ENCODE measurements at regions not wholly inside any gene's neighbourhood (a gene's known extent, or its start where the extent isn't known, plus 50 kb on each side); places are given as distances from the start of the nearest gene placed in this dataset.

DNA sequence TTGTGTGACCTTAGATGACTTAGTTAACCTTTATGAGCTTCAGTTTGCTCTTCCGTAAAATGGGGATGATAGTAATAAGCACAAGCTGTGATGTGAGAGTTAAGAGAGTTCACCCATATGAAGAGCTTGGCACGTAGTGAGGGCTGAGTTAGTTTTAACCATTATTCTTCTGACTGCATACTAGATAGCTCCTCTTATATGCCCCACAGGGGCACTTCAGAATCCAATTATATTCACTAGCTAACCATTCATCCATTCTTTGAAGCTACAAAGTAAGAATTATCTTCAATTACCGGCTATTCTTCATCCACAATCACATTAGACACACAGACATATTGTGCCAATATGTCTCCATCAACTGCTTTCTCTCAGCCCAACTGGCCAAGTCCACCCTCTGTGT lies 159.0 kb upstream of the STT3B start:
- in situ Hi-C loops (cut with MboI) = no loop called here
- Histone ChIP-seq H3K4me2 (ENCODE audit: unreplicated experiment) (no peak overlapping the region), H3K27ac (no peak overlapping the region), H4K20me1 (ENCODE audit: insufficient read depth) (no peaks in the 10 kb centered on the region), H3K27me3 (replicated peaks; ENCODE audit: insufficient read depth) (no peaks in the 10 kb centered on the region), H3K4me3 (no peak overlapping the region), H3F3A (ENCODE audit: insufficient read depth) (no peaks in the 10 kb centered on the region), H3K79me2 (ENCODE audit: insufficient read depth) (no peaks in the 10 kb centered on the region), H3K4me1 (ENCODE audit: insufficient read depth) (peaks cover 20% of the 10 kb centered on the region), H2AFZ (no peak overlapping the region), H3K36me3 (ENCODE audit: low read depth) (no peaks in the 10 kb centered on the region), H3K9me3 (ENCODE audit: low read depth) (no peaks in the 10 kb centered on the region), H3K9ac (no peak overlapping the region), H3K9me2 (ENCODE audit: insufficient read depth) (no peaks in the 10 kb centered on the region)
- TF ChIP-seq EZH2 (IDR thresholded peaks at IDR 0.05; ENCODE audit: insufficient read depth, poor library complexity, severe bottlenecking) (no peak), EZH2phosphoT487 (IDR thresholded peaks at IDR 0.05; ENCODE audit: insufficient read depth, low read depth) (no peak)
- DNase-seq = no peak
- 89 to 92% methylated on average over 3 of the region's 3 CpGs for WGBS, 2 experiments (ENCODE audit: low coverage in 1 of 2, low lambda C conversion rate in 2 of 2, missing lambda C conversion rate in 2 of 2)

DNA sequence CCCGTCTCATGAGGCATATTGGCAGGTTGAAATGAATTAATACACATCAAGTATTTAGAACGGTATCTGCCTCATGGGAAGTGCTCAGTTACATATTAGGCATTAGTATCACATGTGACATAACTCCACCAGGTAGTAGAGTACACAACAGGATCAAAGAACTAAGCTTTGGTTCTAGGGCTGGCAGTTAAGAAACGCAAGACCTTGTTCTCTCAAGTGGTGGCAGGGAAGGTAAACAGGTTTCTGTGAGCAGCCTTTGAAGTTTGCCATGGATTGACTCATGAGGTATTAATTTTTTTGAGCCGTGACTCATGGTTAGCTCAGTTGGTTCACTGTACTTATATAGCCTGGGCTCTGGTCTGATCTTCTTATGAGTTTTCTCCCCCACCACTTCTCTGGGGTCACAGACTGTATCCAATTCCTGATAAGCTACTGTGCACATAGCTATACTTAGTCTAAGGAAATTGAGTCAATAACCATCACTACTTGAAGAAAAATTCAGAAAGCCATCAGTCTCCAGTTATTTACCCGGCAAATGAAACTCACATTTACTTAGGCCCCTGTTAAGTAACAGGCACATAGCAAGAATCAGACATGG lies 155.6 kb upstream of the STT3B start:
- TF ChIP-seq EZH2 (IDR thresholded peaks at IDR 0.05; ENCODE audit: insufficient read depth, poor library complexity, severe bottlenecking) (no peak), EZH2phosphoT487 (IDR thresholded peaks at IDR 0.05; ENCODE audit: insufficient read depth, low read depth) (no peak)
- no peak overlapping the region for H3K9ac ChIP-seq
- H3K4me3 ChIP-seq = no peak overlapping the region
- in situ Hi-C loops (cut with MboI) = no loop called here
- no peak overlapping the region for H3K27ac ChIP-seq
- H3K9me2 ChIP-seq (ENCODE audit: insufficient read depth) = no peaks in the 10 kb centered on the region
- H3K27me3 ChIP-seq (replicated peaks; ENCODE audit: insufficient read depth) = no peaks in the 10 kb centered on the region
- H3K4me1 ChIP-seq (ENCODE audit: insufficient read depth) = peaks cover 11% of the 10 kb centered on the region
- no peak overlapping the region for H2AFZ ChIP-seq
- H3F3A ChIP-seq (ENCODE audit: insufficient read depth) = no peaks in the 10 kb centered on the region
- no peaks in the 10 kb centered on the region for H3K79me2 ChIP-seq (ENCODE audit: insufficient read depth)
- H3K4me2 ChIP-seq (ENCODE audit: unreplicated experiment) = peak overlapping the region; percentile 29
- H3K36me3 ChIP-seq (ENCODE audit: low read depth) = no peaks in the 10 kb centered on the region
- peak; percentile 85 for DNase-seq
- H4K20me1 ChIP-seq (ENCODE audit: insufficient read depth) = no peaks in the 10 kb centered on the region
- 65 to 67% methylated on average over 5 of the region's 5 CpGs for WGBS, 2 experiments (ENCODE audit: low coverage in 1 of 2, low lambda C conversion rate in 2 of 2, missing lambda C conversion rate in 2 of 2)
- H3K9me3 ChIP-seq (ENCODE audit: low read depth) = no peaks in the 10 kb centered on the region

DNA sequence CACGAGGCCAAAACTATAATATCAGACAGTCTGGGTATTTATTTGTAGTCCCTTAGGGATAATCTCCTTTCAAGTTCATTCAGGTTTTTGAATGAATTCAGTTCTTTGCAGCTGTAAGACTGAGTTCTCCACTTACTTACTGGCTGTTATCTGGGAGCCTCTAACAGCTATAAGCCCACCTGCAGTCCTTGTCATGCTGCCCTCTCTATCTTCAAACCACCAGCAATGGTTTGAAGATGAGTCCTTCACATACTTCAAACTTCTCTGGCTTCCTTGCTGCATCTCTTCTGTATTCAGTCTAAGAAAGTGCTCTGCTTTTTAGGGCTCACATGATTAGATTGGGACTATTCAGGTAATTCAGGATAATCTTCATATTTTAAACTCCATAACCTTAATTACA lies 154.5 kb upstream of the STT3B start:
- TF ChIP-seq EZH2phosphoT487 (IDR thresholded peaks at IDR 0.05; ENCODE audit: insufficient read depth, low read depth) (no peak), EZH2 (IDR thresholded peaks at IDR 0.05; ENCODE audit: insufficient read depth, poor library complexity, severe bottlenecking) (no peak)
- in situ Hi-C loops (cut with MboI) = no loop called here
- H3K4me3 ChIP-seq = no peak overlapping the region
- H3K4me2 ChIP-seq (ENCODE audit: unreplicated experiment) = no peak overlapping the region
- DNase-seq = no peak
- no peaks in the 10 kb centered on the region for H3K79me2 ChIP-seq (ENCODE audit: insufficient read depth)
- H2AFZ ChIP-seq = no peak overlapping the region
- no peaks in the 10 kb centered on the region for H3K9me3 ChIP-seq (ENCODE audit: low read depth)
- H3K27me3 ChIP-seq (replicated peaks; ENCODE audit: insufficient read depth) = no peaks in the 10 kb centered on the region
- no peak overlapping the region for H3K27ac ChIP-seq
- no peaks in the 10 kb centered on the region for H3K36me3 ChIP-seq (ENCODE audit: low read depth)
- H3K9ac ChIP-seq = no peak overlapping the region
- H3K9me2 ChIP-seq (ENCODE audit: insufficient read depth) = no peaks in the 10 kb centered on the region
- peaks cover 11% of the 10 kb centered on the region for H3K4me1 ChIP-seq (ENCODE audit: insufficient read depth)
- WGBS, 2 experiments (ENCODE audit: low coverage in 1 of 2, low lambda C conversion rate in 2 of 2, missing lambda C conversion rate in 2 of 2) = 95 to 100% methylated on average over 1 of the region's 1 CpG
- H3F3A ChIP-seq (ENCODE audit: insufficient read depth) = no peaks in the 10 kb centered on the region
- H4K20me1 ChIP-seq (ENCODE audit: insufficient read depth) = no peaks in the 10 kb centered on the region

DNA sequence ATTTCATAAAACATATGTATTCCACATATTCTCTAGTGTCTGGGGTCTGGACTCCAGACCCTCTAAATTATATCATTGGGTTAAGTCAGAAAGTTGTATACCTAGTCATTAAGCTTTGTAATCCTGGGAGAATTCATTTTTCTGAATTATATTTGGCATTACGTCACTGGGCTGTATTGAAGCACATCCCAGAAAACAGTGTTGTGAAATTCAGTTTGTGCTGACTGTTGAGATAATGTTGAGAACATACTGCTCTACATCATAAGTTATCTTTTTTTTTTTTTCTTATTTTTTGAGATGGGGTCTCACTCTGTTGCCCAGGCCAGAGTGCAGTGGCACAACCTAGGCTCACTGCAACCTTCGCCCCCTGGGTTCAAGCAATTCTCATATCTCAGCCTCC lies 153.1 kb upstream of the STT3B start:
- no peak overlapping the region for H2AFZ ChIP-seq
- no peaks in the 10 kb centered on the region for H3K36me3 ChIP-seq (ENCODE audit: low read depth)
- H3K4me2 ChIP-seq (ENCODE audit: unreplicated experiment) = no peak overlapping the region
- H3K4me1 ChIP-seq (ENCODE audit: insufficient read depth) = peaks cover 11% of the 10 kb centered on the region
- H3K9me3 ChIP-seq (ENCODE audit: low read depth) = no peaks in the 10 kb centered on the region
- H3K79me2 ChIP-seq (ENCODE audit: insufficient read depth) = no peaks in the 10 kb centered on the region
- H3K27me3 ChIP-seq (replicated peaks; ENCODE audit: insufficient read depth) = no peaks in the 10 kb centered on the region
- peak; percentile 17 for DNase-seq
- 87 to 95% methylated on average over 2 of the region's 2 CpGs for WGBS, 2 experiments (ENCODE audit: low coverage in 1 of 2, low lambda C conversion rate in 2 of 2, missing lambda C conversion rate in 2 of 2)
- TF ChIP-seq EZH2 (IDR thresholded peaks at IDR 0.05; ENCODE audit: insufficient read depth, poor library complexity, severe bottlenecking) (no peak), EZH2phosphoT487 (IDR thresholded peaks at IDR 0.05; ENCODE audit: insufficient read depth, low read depth) (no peak)
- H3F3A ChIP-seq (ENCODE audit: insufficient read depth) = peaks cover 3% of the 10 kb centered on the region; the same call in 1 of the 2 replicates
- H3K9ac ChIP-seq = no peak overlapping the region
- H3K9me2 ChIP-seq (ENCODE audit: insufficient read depth) = no peaks in the 10 kb centered on the region
- in situ Hi-C loops (cut with MboI) = no loop called here
- H3K27ac ChIP-seq = no peak overlapping the region
- no peak overlapping the region for H3K4me3 ChIP-seq
- H4K20me1 ChIP-seq (ENCODE audit: insufficient read depth) = no peaks in the 10 kb centered on the region

GRCh38 chr3:31382856-31383255 lies 149.9 kb upstream of the STT3B start:
- H3K9me3 ChIP-seq (ENCODE audit: low read depth) = no peaks in the 10 kb centered on the region
- H3K9ac ChIP-seq = no peak overlapping the region
- H2AFZ ChIP-seq = no peak overlapping the region
- no peaks in the 10 kb centered on the region for H4K20me1 ChIP-seq (ENCODE audit: insufficient read depth)
- no peak for TF ChIP-seq EZH2 (IDR thresholded peaks at IDR 0.05; ENCODE audit: insufficient read depth, poor library complexity, severe bottlenecking)
- no peak for TF ChIP-seq EZH2phosphoT487 (IDR thresholded peaks at IDR 0.05; ENCODE audit: insufficient read depth, low read depth)
- H3K4me1 ChIP-seq (ENCODE audit: insufficient read depth) = no peaks in the 10 kb centered on the region; the same call in none of the 2 replicates
- WGBS, 2 experiments (ENCODE audit: low coverage in 1 of 2, low lambda C conversion rate in 2 of 2, missing lambda C conversion rate in 2 of 2) = 25 to 46% methylated on average over 1 of the region's 1 CpG
- no peaks in the 10 kb centered on the region for H3K79me2 ChIP-seq (ENCODE audit: insufficient read depth)
- no peak for DNase-seq
- peaks cover 3% of the 10 kb centered on the region; the same call in 1 of the 2 replicates for H3F3A ChIP-seq (ENCODE audit: insufficient read depth)
- no peak overlapping the region for H3K4me3 ChIP-seq
- H3K9me2 ChIP-seq (ENCODE audit: insufficient read depth) = no peaks in the 10 kb centered on the region
- in situ Hi-C loops (cut with MboI) = no loop called here
- no peak overlapping the region for H3K27ac ChIP-seq
- no peak overlapping the region for H3K4me2 ChIP-seq (ENCODE audit: unreplicated experiment)
- H3K27me3 ChIP-seq (replicated peaks; ENCODE audit: insufficient read depth) = no peaks in the 10 kb centered on the region
- H3K36me3 ChIP-seq (ENCODE audit: low read depth) = no peaks in the 10 kb centered on the region

All from GM23248 (cell line).